ENCODE measurements at regions not wholly inside any gene's neighbourhood (a gene's known extent, or its start where the extent isn't known, plus 50 kb on each side); places are given as distances from the start of the nearest gene placed in this dataset.

- no peak overlapping the region for H2AFZ ChIP-seq (ENCODE audit: low read length)
- no peak overlapping the region for H3K27ac ChIP-seq (ENCODE audit: low read depth, low read length, poor library complexity, severe bottlenecking)
- no peaks in the 10 kb centered on the region for H4K20me1 ChIP-seq (ENCODE audit: insufficient read depth, low read length)
- ChIA-PET POLR2A (no interaction called here), CTCF (ENCODE audit: unreplicated experiment) (no interaction called here)
- no peak for DNase-seq (ENCODE audit: low spot score)
- H3K4me3 ChIP-seq (ENCODE audit: low read depth, low read length, poor library complexity, severe bottlenecking), result no peak overlapping the region
- no peak overlapping the region for H3K4me2 ChIP-seq (ENCODE audit: low read length)
- no peaks in the 10 kb centered on the region for H3K36me3 ChIP-seq (ENCODE audit: insufficient read depth, low read length)
- H3K4me1 ChIP-seq (ENCODE audit: insufficient read depth, low read length, poor library complexity, severe bottlenecking), result no peaks in the 10 kb centered on the region
- H3K9me2 ChIP-seq (ENCODE audit: insufficient read depth, low read length), result no peaks in the 10 kb centered on the region
- H3K9me3 ChIP-seq (ENCODE audit: low read length), result no peaks in the 10 kb centered on the region
- H3K79me2 ChIP-seq (ENCODE audit: insufficient read depth, low read depth, low read length), result no peaks in the 10 kb centered on the region
- intact Hi-C loops (cut with micrococcal nuclease; ENCODE audit: unreplicated experiment), result no loop called here
- BruUV-seq (replicated peaks), result no TSS peak
- TF ChIP-seq EZH2phosphoT487 (IDR thresholded peaks at IDR 0.05; ENCODE audit: borderline replicate concordance, low read depth, low read length) (no peak), CTCF (conservative IDR thresholded peaks at IDR 0.05; ENCODE audit: low read length) (no peak)
Measured at GRCh38 chr5:119808024-119808423, 178.7 kb downstream of the FAM170A start.

GRCh38 chr5:119808474-119808873, 179.1 kb downstream of the FAM170A start:
- POLR2A ChIA-PET, result interaction anchor here (0.6 kb wide), 1 partner anchor 13 kb away, joined by 3 read pairs; no protein-coding TSS in a partner anchor

GRCh38 chr5:119810217-119810616, 180.9 kb downstream of the FAM170A start:
- no peaks in the 10 kb centered on the region for H3K79me2 ChIP-seq (ENCODE audit: insufficient read depth, low read depth, low read length)
- no peak overlapping the region for H3K27ac ChIP-seq (ENCODE audit: low read depth, low read length, poor library complexity, severe bottlenecking)
- CTCF ChIA-PET (ENCODE audit: unreplicated experiment), result no interaction called here
- no peaks in the 10 kb centered on the region for H4K20me1 ChIP-seq (ENCODE audit: insufficient read depth, low read length)
- no peaks in the 10 kb centered on the region for H3K4me1 ChIP-seq (ENCODE audit: insufficient read depth, low read length, poor library complexity, severe bottlenecking)
- intact Hi-C loops (cut with micrococcal nuclease; ENCODE audit: unreplicated experiment), result no loop called here
- no peak overlapping the region for H3K4me2 ChIP-seq (ENCODE audit: low read length)
- H2AFZ ChIP-seq (ENCODE audit: low read length), result no peak overlapping the region
- H3K36me3 ChIP-seq (ENCODE audit: insufficient read depth, low read length), result no peaks in the 10 kb centered on the region
- POLR2A ChIA-PET, result no interaction called here
- H3K4me3 ChIP-seq (ENCODE audit: low read depth, low read length, poor library complexity, severe bottlenecking), result no peak overlapping the region
- no peak for DNase-seq (ENCODE audit: low spot score)
- no TSS peak for BruUV-seq (replicated peaks)
- no peak for TF ChIP-seq CTCF (conservative IDR thresholded peaks at IDR 0.05; ENCODE audit: low read length)
- no peaks in the 10 kb centered on the region for H3K9me3 ChIP-seq (ENCODE audit: low read length)
- H3K9me2 ChIP-seq (ENCODE audit: insufficient read depth, low read length), result no peaks in the 10 kb centered on the region

More at GRCh38 chr5:119808474-119808873, 179.1 kb downstream of the FAM170A start:
- TF ChIP-seq EZH2phosphoT487 (IDR thresholded peaks at IDR 0.05; ENCODE audit: borderline replicate concordance, low read depth, low read length) (no peak), CTCF (conservative IDR thresholded peaks at IDR 0.05; ENCODE audit: low read length) (no peak)
- Histone ChIP-seq H3K4me1 (ENCODE audit: insufficient read depth, low read length, poor library complexity, severe bottlenecking) (no peaks in the 10 kb centered on the region), H3K4me3 (ENCODE audit: low read depth, low read length, poor library complexity, severe bottlenecking) (no peak overlapping the region), H3K4me2 (ENCODE audit: low read length) (no peak overlapping the region), H3K36me3 (ENCODE audit: insufficient read depth, low read length) (no peaks in the 10 kb centered on the region), H3K9me3 (ENCODE audit: low read length) (no peaks in the 10 kb centered on the region), H3K27ac (ENCODE audit: low read depth, low read length, poor library complexity, severe bottlenecking) (no peak overlapping the region), H3K9me2 (ENCODE audit: insufficient read depth, low read length) (no peaks in the 10 kb centered on the region), H2AFZ (ENCODE audit: low read length) (no peak overlapping the region), H3K79me2 (ENCODE audit: insufficient read depth, low read depth, low read length) (no peaks in the 10 kb centered on the region), H4K20me1 (ENCODE audit: insufficient read depth, low read length) (no peaks in the 10 kb centered on the region)
- CTCF ChIA-PET (ENCODE audit: unreplicated experiment), result no interaction called here
- DNase-seq (ENCODE audit: low spot score), result no peak
- no TSS peak for BruUV-seq (replicated peaks)
- intact Hi-C loops (cut with micrococcal nuclease; ENCODE audit: unreplicated experiment), result no loop called here

Measured in OCI-LY7 (cell line).